Adrenal gland (tissue), 9 donors: ENCODE measurements at regions not wholly inside any gene's neighbourhood (a gene's known extent, or its start where the extent isn't known, plus 50 kb on each side); places are given as distances from the start of the nearest gene placed in this dataset.

ENCODE experiments used
- DNase-seq, 7 donors: peaks; one replicate each; pipeline ENCODE4 v3.0.0-alpha.2; 2019 to 2020
- H3K27ac ChIP-seq, 5 donors: fragments of 200-600 bp; sonication (generic) in 4 of 5; 1 replicate in 3 of 5; 2 replicates in 2 of 5; pipeline versions ENCODE4 v1.5.1 to v1.8.0; 2016 to 2020; ENCODE audit warnings: mild to moderate bottlenecking in 1 of 5
- H3K27me3 ChIP-seq: fragments of 200-600 bp; 2 replicates; pipeline ENCODE4 v1.8.0; 2021
- H3K36me3 ChIP-seq, 2 donors: fragments of 200-600 bp; replicated peaks in 1 of 2; 1 replicate in 1 of 2; 2 replicates in 1 of 2; pipeline versions ENCODE4 v1.5.1 to v1.8.0; 2018 to 2022
- H3K4me1 ChIP-seq, 2 donors: fragments of 200-600 bp; replicated peaks in 1 of 2; 1 replicate in 1 of 2; 2 replicates in 1 of 2; pipeline versions ENCODE4 v1.5.1 to v1.8.0; 2018 to 2021
- H3K4me3 ChIP-seq, 4 donors: fragments of 200-600 bp; sonication (generic) in 3 of 4; one replicate each; pipeline ENCODE4 v1.5.1; 2016 to 2018
- H3K9me3 ChIP-seq, 3 donors: fragments of 200-600 bp; sonication (generic) in 1 of 3; replicated peaks in 1 of 3; 1 replicate in 2 of 3; 2 replicates in 1 of 3; pipeline versions ENCODE4 v1.5.1 to v1.8.0; 2016 to 2021
- CTCF ChIP-seq, 6 experiments: fragments of 450-650 bp in 4 of 6; fragments of 200-600 bp in 2 of 6; sonication (generic) in 1 of 6; IDR thresholded peaks; 1 replicate in 5 of 6; 2 replicates in 1 of 6; pipeline versions ENCODE4 v1.5.1 to v1.8.0; 2016 to 2021; ENCODE audit warnings: antibody characterized with exemption in 6 of 6, mild to moderate bottlenecking in 2 of 6, moderate library complexity in 1 of 6
- POLR2A ChIP-seq, 2 donors: fragments of 450-650 bp; IDR thresholded peaks; one replicate each; pipeline ENCODE4 v1.6.1; 2017; ENCODE audit warnings: antibody characterized with exemption in 2 of 2, mild to moderate bottlenecking in 2 of 2, moderate library complexity in 1 of 2
- WGBS, 4 donors: extraction: QIAGEN DNeasy Blood & Tissue Kit in 2 of 4; methylation state at CpG; one replicate each; pipeline versions ENCODE4 v1.1.5 to v1.1.7; 2013 to 2017; 5-methylcytosine and 5-hydroxymethylcytosine counted together
- intact Hi-C, 2 donors: fragments of 100-400 bp; cut with DNase I; formaldehyde crosslinking; loops; one replicate each; pipeline versions ENCODE4 v1.14.1 to v1.15.0; 2022 to 2023
- donor health status: healthy with polysubstance abuse.
- donor health status: Bipolar disorder and iron deficiency.
- donor health status: DM: yes; HTN: yes; CAD: no.
- donor health status: DM: no; HTN: no; CAD: no.
- donor health status: DM: no; HTN: no; CAD: no.

DNA sequence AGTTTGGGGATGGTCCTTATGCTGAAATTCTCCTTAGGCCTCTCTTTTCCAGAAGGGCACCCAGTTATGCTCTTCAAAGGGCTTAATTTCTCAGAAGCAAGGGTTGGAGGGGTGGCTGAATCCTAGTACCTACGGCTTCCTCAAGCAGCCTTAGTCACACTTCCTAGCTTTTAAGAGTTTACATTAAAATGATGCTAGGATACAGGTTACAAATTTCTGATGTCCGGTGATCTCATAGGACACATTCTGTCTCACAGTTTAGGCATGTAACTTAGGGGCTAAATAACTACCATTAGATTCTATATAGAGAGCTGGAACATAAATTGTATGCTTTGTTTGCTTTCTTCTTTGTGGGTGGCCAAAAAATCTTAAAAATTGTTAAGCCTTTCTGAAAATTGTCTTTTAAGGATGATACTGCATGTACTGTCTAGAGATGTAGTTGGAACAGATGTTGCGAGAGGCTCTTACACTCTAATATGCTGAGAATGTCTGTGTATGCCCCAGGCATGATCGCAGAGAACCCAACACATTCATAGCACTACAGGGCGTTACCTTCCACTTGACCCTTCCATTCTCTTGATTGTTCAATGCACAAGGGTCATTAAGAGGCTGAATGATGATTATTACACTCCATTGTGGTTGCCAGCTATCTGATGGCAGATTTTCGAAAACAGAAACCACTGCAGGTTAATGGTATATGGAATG, 139.1 kb downstream of the TMEM38B start:
- no peak for TF ChIP-seq CTCF (IDR thresholded peaks at IDR 0.05)
- no peak for DNase-seq
- H3K4me1 ChIP-seq, result no peaks in the 10 kb centered on the region
- WGBS, 4 donors, result 89 to 98% (median 95%) methylated on average over 6 of the region's 6 CpGs
- H3K27ac ChIP-seq, result no peak overlapping the region
- H3K27me3 ChIP-seq, result no peaks in the 10 kb centered on the region
- H3K4me3 ChIP-seq, result no peak overlapping the region
- H3K9me3 ChIP-seq, result no peaks in the 10 kb centered on the region
- intact Hi-C loops, result no loop called here
- no peaks in the 10 kb centered on the region for H3K36me3 ChIP-seq

DNA sequence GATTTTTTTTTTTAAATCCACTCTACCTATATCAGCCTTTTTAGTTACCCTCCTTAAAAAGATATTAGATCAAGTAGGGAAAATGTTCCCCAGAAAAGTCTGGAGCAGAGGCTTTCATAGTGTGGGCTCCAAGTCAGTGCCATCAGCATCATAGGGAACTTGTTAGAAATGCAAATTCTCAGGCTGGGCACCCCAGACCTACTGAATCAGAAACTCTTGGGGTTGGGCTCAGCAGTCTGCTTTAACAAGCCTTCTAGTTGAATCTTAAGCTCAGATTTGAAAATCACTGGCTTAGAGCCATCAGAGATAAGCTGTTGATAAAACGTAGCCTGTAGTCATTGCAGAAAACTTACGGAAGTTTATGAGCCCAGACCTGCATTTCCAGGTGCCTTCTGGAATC, 140.1 kb downstream of the TMEM38B start:
- Histone ChIP-seq H3K27me3 (no peaks in the 10 kb centered on the region), H3K36me3 (no peaks in the 10 kb centered on the region), H3K4me3 (no peak overlapping the region), H3K9me3 (no peaks in the 10 kb centered on the region), H3K4me1 (no peaks in the 10 kb centered on the region), H3K27ac (no peak overlapping the region)
- TF ChIP-seq POLR2A (IDR thresholded peaks at IDR 0.05) (no peak), CTCF (IDR thresholded peaks at IDR 0.05) (no peak)
- WGBS, 4 donors, result 32 to 50% (median 40%) methylated on average over 2 of the region's 2 CpGs
- no peak for DNase-seq
- intact Hi-C loops, result no loop called here

GRCh38 chr9:105835721-105836120, 141.4 kb downstream of the TMEM38B start:
- no peak for DNase-seq
- TF ChIP-seq POLR2A (IDR thresholded peaks at IDR 0.05) (no peak), CTCF (IDR thresholded peaks at IDR 0.05) (no peak)
- Histone ChIP-seq H3K27me3 (no peaks in the 10 kb centered on the region), H3K4me3 (no peak overlapping the region), H3K36me3 (no peaks in the 10 kb centered on the region), H3K9me3 (no peaks in the 10 kb centered on the region), H3K4me1 (no peaks in the 10 kb centered on the region), H3K27ac (no peak overlapping the region)
- intact Hi-C loops, result no loop called here
- 48 to 63% (median 50%) methylated on average over 6 to 7 of the region's 7 CpGs for WGBS, 4 donors

DNA sequence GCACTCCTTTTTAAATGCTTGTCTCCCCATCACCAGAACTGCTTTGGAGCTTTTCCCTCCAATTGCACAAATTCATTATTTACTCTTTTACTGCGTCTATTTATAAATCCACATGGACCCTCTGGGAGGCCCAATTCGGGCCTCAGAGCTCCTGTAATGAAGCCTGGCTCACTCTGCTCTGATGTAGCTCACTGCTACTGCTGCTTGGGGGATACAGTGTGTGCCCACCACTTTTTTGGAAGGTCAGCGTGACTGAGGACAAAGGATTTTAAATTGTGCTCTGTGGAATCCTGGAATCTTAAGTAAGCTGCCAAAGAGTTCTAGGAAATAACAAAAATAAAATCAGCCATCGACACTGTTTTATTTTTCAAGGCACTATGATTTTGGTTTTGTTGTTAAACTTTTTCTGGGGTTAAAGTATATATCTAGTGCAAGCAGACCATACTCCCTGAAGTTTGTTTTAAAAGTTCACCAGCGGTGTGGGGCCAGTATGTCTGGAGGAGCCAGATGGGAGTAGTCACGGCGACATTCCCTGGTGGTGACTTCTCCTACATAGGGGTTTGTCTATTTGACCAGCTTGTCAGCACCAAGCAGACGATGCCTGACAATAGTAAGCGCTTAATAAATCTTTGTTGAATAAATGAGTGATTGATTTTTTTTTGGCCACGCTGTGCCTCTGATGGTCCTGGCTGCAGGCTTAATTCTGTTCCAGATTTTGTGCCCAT, 142.8 kb downstream of the TMEM38B start:
- Histone ChIP-seq H3K4me1 (no peaks in the 10 kb centered on the region), H3K4me3 (no peak overlapping the region), H3K27ac (no peak overlapping the region), H3K9me3 (no peaks in the 10 kb centered on the region), H3K27me3 (no peaks in the 10 kb centered on the region), H3K36me3 (no peaks in the 10 kb centered on the region)
- no peak for TF ChIP-seq CTCF (IDR thresholded peaks at IDR 0.05)
- TF ChIP-seq POLR2A (IDR thresholded peaks at IDR 0.05), result no peak
- DNase-seq, result no peak
- intact Hi-C loops, result no loop called here
- 76 to 86% (median 82%) methylated on average over 10 of the region's 10 CpGs for WGBS, 4 donors
